ENCODE measurements at regions not wholly inside any gene's neighbourhood (a gene's known extent, or its start where the extent isn't known, plus 50 kb on each side); places are given as distances from the start of the nearest gene placed in this dataset.

- TF ChIP-seq TOX (CRISPR knock-in tag; IDR thresholded peaks at IDR 0.05; ENCODE audit: borderline replicate concordance) (no peak), SNAI2 (CRISPR knock-in tag; IDR thresholded peaks at IDR 0.05) (no peak), CSDC2 (CRISPR knock-in tag; IDR thresholded peaks at IDR 0.05) (no peak), ZFP30 (CRISPR knock-in tag; IDR thresholded peaks at IDR 0.05) (no peak), CSRNP3 (CRISPR knock-in tag; IDR thresholded peaks at IDR 0.05) (no peak), ESRRG (CRISPR knock-in tag; IDR thresholded peaks at IDR 0.05) (no peak), POU6F1 (CRISPR knock-in tag; IDR thresholded peaks at IDR 0.05; ENCODE audit: borderline replicate concordance, low read depth) (no peak), ZNF565 (CRISPR knock-in tag; conservative IDR thresholded peaks at IDR 0.05; ENCODE audit: low read depth) (no peak), ZC3H10 (CRISPR knock-in tag; IDR thresholded peaks at IDR 0.05) (no peak), CREB5 (CRISPR knock-in tag; IDR thresholded peaks at IDR 0.05; ENCODE audit: low read depth) (no peak), GLIS3 (CRISPR knock-in tag; IDR thresholded peaks at IDR 0.05) (no peak), TCF4 (CRISPR knock-in tag; IDR thresholded peaks at IDR 0.05; ENCODE audit: borderline replicate concordance) (no peak)
Observed at GRCh38 chr1:87523466-87523865, 194.8 kb downstream of the LMO4 start.

GRCh38 chr1:87524021-87524754 is 195.5 kb downstream of the LMO4 start:
- TF ChIP-seq PPARA (CRISPR knock-in tag; IDR thresholded peaks at IDR 0.05; ENCODE audit: borderline replicate concordance) (no peak), CSRNP3 (CRISPR knock-in tag; IDR thresholded peaks at IDR 0.05) (no peak), RARB (CRISPR knock-in tag; IDR thresholded peaks at IDR 0.05) (no peak), PATZ1 (CRISPR knock-in tag; IDR thresholded peaks at IDR 0.05; ENCODE audit: borderline replicate concordance) (no peak), ZC3H10 (CRISPR knock-in tag; IDR thresholded peaks at IDR 0.05) (no peak), ISL1 (CRISPR knock-in tag; IDR thresholded peaks at IDR 0.05) (no peak), CSDC2 (CRISPR knock-in tag; IDR thresholded peaks at IDR 0.05) (no peak), ZNF565 (CRISPR knock-in tag; conservative IDR thresholded peaks at IDR 0.05; ENCODE audit: low read depth) (no peak), ARNTL (CRISPR knock-in tag; IDR thresholded peaks at IDR 0.05; ENCODE audit: borderline replicate concordance, low read depth) (no peak), POU6F1 (CRISPR knock-in tag; IDR thresholded peaks at IDR 0.05; ENCODE audit: borderline replicate concordance, low read depth) (no peak), CREB5 (CRISPR knock-in tag; IDR thresholded peaks at IDR 0.05; ENCODE audit: low read depth) (no peak), ZFP3 (CRISPR knock-in tag; IDR thresholded peaks at IDR 0.05) (no peak), TSHZ2 (CRISPR knock-in tag; IDR thresholded peaks at IDR 0.05) (no peak), TCF4 (CRISPR knock-in tag; IDR thresholded peaks at IDR 0.05; ENCODE audit: borderline replicate concordance) (no peak), BACH2 (CRISPR knock-in tag; IDR thresholded peaks at IDR 0.05; ENCODE audit: borderline replicate concordance) (no peak), GLIS3 (CRISPR knock-in tag; IDR thresholded peaks at IDR 0.05) (no peak), TOX (CRISPR knock-in tag; IDR thresholded peaks at IDR 0.05; ENCODE audit: borderline replicate concordance) (no peak), ZFP30 (CRISPR knock-in tag; IDR thresholded peaks at IDR 0.05) (no peak), ZNF8 (CRISPR knock-in tag; IDR thresholded peaks at IDR 0.05) (no peak)
- ATAC-seq = no peak

More at GRCh38 chr1:87523466-87523865, 194.8 kb downstream of the LMO4 start:
- ATAC-seq = no peak
